AG04450 (cell line): ENCODE measurements at regions not wholly inside any gene's neighbourhood (a gene's known extent, or its start where the extent isn't known, plus 50 kb on each side); places are given as distances from the start of the nearest gene placed in this dataset.

Experiments
- CTCF ChIA-PET: fragments of 300-600, 350-600 bp; formaldehyde crosslinking; extraction: SDS; loops from one replicate; lab custom pipeline; 2022; ENCODE audit warnings: antibody characterized with exemption, inconsistent platforms; lab: Charles Lee
- POLR2A ChIA-PET: fragments of 350-600 bp; formaldehyde crosslinking; extraction: SDS; loops from one replicate; lab custom pipeline; 2021; ENCODE audit warnings: antibody characterized with exemption, inconsistent platforms; lab: Yijun Ruan, JAX
- DNase-seq: peaks from one replicate; pipeline ENCODE4 v3.0.0-alpha.2; 2011; ENCODE audit warnings: low read depth, low spot score
- H3K27ac ChIP-seq: one replicate; pipeline ENCODE4 v1.5.1; 2012; ENCODE audit warnings: low read depth, low read length, control low read depth
- H3K27me3 ChIP-seq: one replicate; pipeline ENCODE4 v1.6.0; 2012; ENCODE audit warnings: low read length; ENCODE audit not compliant: control insufficient read depth, insufficient read depth
- H3K4me3 ChIP-seq: 2 replicates; pipeline ENCODE4 v1.5.1; 2011; ENCODE audit warnings: mild to moderate bottlenecking, low read depth, low read length, control low read depth
- H3K9me3 ChIP-seq: 2 replicates; pipeline ENCODE4 v1.5.1; 2012; ENCODE audit warnings: low read length; ENCODE audit not compliant: control insufficient read depth, insufficient read depth
- TF ChIP-seq, protein P1 (sequence below): IDR thresholded peaks from 2 replicates; pipeline ENCODE4 v1.5.1; 2011; ENCODE audit warnings: low read depth, low read length, control low read depth, inconsistent platforms

DNA sequence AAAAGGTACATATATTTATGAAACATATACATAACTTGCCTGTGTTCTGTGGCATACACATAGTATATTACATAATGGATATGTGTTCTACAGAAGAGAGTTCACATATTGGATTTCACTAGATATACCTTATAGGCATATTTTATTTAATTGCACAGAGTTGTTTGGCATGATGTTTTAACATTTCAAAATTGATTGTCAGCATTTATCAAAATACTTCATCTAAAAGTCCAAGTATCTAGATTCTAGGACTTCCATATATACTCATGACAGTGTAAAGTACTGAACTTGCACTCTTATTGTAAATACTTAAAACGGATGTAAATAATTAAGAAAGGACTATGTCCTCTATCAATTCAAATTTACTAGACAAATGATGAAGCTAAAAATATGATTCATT lies 995.3 kb upstream of the LRRTM1 start:
- Histone ChIP-seq H3K27me3 (no peaks in the 10 kb centered on the region), H3K9me3 (peaks cover 2% of the 10 kb centered on the region; the same call in 1 of the 2 replicates), H3K4me3 (no peak overlapping the region), H3K27ac (no peak overlapping the region)
- DNase-seq: no peak
- ChIA-PET POLR2A (no interaction called here), CTCF (no interaction called here)
- TF ChIP-seq, protein P1, sequence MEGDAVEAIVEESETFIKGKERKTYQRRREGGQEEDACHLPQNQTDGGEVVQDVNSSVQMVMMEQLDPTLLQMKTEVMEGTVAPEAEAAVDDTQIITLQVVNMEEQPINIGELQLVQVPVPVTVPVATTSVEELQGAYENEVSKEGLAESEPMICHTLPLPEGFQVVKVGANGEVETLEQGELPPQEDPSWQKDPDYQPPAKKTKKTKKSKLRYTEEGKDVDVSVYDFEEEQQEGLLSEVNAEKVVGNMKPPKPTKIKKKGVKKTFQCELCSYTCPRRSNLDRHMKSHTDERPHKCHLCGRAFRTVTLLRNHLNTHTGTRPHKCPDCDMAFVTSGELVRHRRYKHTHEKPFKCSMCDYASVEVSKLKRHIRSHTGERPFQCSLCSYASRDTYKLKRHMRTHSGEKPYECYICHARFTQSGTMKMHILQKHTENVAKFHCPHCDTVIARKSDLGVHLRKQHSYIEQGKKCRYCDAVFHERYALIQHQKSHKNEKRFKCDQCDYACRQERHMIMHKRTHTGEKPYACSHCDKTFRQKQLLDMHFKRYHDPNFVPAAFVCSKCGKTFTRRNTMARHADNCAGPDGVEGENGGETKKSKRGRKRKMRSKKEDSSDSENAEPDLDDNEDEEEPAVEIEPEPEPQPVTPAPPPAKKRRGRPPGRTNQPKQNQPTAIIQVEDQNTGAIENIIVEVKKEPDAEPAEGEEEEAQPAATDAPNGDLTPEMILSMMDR: no peak

DNA sequence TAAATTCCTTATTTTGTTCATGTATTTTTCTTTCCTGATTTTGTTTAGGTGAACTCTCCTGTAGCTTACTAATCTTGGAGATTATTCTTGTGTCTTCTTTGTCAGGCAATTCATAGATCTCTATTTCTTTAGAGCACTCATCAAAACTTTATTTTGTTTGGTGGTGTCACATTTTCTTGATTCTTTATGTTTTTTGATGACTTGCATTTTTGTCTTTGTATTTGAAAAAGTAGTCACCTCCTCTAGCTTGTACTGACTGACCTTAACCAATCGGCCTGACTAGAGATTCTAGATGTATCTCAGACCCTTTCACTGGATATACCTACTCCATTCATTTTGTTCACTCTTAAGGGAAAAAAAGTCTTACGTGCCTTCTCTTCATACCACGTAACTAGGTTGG lies 986.3 kb upstream of the LRRTM1 start:
- ChIA-PET CTCF (no interaction called here), POLR2A (no interaction called here)
- Histone ChIP-seq H3K4me3 (no peak overlapping the region), H3K9me3 (0 out of 2 replicates have a peak, but pooled peaks cover 3% of the 10 kb centered on the region), H3K27ac (no peak overlapping the region), H3K27me3 (no peaks in the 10 kb centered on the region)
- DNase-seq: no peak
- TF ChIP-seq, protein P1: no peak

DNA sequence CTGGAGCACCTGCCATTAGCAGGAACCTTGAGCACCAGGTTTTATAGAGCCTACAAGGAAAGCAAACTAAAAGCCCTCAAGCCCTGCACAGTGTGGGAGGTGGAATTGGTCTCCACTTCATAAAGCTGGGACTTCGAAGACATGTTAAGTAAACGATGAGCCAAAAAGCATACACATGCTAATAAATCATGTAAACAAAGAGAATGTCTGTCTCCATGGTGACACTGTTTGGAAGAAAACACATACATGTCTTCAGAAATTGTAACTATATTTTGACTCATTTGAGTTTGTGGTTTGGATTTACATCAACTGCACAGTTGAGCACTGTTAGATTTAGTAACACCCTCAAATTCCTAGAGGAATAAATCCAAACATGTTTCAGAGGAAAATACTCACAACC lies 978.5 kb upstream of the LRRTM1 start:
- TF ChIP-seq, protein P1: no peak
- Histone ChIP-seq H3K4me3 (no peak overlapping the region), H3K9me3 (peaks cover 3% of the 10 kb centered on the region; the same call in 1 of the 2 replicates), H3K27ac (no peak overlapping the region), H3K27me3 (no peaks in the 10 kb centered on the region)
- no peak for DNase-seq
- CTCF ChIA-PET: no interaction called here
- POLR2A ChIA-PET: no interaction called here

DNA sequence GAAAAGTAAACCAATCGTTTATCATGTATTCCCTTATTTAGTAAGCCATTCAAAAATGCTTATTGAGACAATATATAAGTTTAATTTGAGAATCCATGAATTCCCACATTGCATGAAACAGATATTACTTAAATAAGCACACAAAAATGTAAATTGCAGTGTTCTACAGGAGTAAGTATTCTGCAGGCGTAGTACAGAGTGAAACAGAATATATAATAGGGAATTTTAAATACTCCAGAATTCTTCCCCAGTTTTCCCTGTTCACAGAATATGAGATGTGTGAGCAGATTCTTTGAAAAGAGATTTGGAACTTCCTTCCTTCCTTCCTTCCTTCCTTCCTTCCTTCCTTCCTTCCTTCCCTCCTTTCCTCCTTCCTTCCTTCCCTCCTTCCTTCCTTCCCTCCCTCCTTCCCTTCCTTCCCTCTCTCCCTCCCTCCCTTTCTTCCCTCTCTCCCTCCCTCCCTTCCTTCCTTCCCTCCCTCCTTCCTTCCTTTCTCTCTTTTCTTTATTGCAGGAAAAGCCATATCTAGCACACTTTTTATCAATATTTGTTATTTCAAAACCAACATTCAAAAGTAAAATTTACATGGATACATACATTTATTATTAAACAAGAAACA lies 977.7 kb upstream of the LRRTM1 start:
- TF ChIP-seq, protein P1: no peak
- POLR2A ChIA-PET: no interaction called here
- H3K27ac ChIP-seq: no peak overlapping the region
- DNase-seq: no peak
- CTCF ChIA-PET: no interaction called here
- no peak overlapping the region for H3K4me3 ChIP-seq
- peaks cover 3% of the 10 kb centered on the region; the same call in 1 of the 2 replicates for H3K9me3 ChIP-seq
- H3K27me3 ChIP-seq: no peaks in the 10 kb centered on the region

DNA sequence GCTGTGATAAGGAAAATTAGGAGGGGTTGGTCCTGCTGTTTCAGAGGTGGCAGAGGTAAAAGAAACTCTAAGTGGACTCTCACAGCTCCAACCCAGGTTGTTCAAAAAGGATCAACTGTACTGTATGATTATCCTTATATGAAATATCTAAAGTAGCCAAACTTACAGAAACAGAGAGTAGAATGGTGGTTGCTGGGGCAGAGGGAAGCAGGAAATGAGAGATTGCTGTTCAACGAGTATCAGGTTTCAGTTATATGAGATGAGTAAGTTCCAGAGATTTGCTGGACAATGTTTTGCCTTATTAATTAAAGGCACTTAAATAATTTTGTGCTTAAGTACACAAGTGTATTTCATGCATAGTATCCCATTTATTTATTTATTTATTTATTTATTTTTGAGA lies 972.0 kb upstream of the LRRTM1 start:
- TF ChIP-seq, protein P1: no peak
- no peak overlapping the region for H3K27ac ChIP-seq
- H3K4me3 ChIP-seq: no peak overlapping the region
- no peaks in the 10 kb centered on the region for H3K9me3 ChIP-seq
- no peaks in the 10 kb centered on the region for H3K27me3 ChIP-seq
- no peak for DNase-seq
- CTCF ChIA-PET: no interaction called here
- POLR2A ChIA-PET: no interaction called here
